ENCODE measurements at regions not wholly inside any gene's neighbourhood (a gene's known extent, or its start where the extent isn't known, plus 50 kb on each side); places are given as distances from the start of the nearest gene placed in this dataset.
A peak's percentile ranks its signal among the peaks of the same experiment; 100 is the strongest.

DNA sequence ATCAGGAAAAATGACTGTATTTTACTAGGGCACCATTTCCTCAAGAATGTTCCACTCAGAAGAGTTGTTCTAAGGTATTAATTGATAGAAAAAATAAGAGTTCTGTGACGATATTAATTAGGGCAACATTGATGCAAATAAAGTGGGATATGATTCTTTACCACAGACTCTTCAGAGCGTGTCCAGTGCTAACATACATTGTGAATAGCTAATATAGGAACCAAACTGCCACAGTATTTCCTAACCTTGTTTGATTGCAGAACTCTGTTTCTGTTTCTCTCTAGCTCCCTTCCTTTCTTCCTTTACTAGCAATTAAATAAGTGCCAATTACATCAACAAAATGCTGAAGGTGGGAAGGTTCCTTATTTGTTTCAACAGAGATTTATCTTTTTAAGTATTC lies 154.1 kb upstream of the CPEB2 start:
- DNase-seq (ENCODE audit: low spot score): no peak

DNA sequence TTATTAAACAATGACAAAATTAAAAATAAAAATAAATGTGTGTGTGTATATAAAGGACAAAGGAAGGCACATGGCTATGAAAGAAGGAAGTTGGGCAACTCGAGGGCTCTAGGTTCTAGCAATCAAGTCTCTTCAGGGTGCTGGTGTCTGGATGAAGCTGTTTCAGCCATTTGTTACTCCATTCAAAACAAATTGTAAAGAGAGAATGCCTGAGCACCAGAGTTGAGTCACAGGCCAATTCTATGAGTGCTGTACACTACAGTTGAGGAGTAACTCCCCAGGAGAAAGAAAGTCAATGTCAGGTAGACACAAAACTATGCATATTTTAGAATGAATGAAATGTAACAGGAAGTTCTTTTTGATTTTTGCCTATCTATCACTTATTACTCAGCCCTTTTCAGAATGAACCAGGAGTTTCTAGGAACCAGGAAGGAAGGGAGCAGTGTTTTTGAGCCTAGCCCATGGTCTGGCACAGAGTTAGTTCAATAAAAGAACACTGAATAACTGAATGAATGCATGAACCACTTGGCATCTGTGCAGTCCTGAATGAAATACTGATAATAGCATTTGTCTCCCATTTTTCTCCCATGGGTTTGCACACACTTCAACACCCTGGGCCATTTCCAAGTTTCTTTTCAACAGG lies 151.7 kb upstream of the CPEB2 start:
- no peak for DNase-seq (ENCODE audit: low spot score)

DNA sequence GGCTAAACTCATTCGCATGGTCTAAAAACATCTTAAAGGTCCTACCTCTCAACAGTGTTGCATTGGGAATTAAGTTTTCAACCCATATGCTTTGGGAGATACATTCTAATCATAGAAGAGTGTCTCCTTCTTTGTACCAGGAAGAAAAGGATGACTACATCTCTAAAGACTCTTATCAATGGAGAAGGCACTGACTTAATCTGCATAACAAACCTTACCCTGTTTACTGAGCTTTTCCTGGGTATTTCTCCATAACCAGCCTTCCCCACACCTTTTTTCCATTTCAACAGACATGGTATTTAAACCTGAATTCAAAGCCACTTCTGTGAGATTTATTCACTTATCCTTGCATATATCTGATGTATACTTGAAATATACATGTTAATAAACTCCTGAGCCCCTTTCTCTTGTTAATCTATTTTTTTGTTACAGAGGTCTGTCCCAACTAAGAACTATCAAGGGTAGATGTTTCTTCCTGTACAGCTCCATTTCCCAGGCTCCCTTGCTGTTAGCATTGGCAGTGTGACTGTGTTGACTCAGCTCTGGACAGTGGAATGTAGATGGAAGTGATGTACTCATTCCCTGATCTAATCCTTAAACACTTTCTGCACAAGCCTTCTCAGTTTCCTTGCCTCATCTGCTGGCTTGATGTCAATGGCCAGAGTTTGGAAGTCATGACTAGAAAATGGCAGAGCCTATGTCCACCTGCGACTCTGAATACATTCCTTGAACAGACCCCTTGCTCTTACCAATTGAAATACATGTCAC lies 148.9 kb upstream of the CPEB2 start:
- peak; percentile 39 for DNase-seq (ENCODE audit: low spot score)

DNA sequence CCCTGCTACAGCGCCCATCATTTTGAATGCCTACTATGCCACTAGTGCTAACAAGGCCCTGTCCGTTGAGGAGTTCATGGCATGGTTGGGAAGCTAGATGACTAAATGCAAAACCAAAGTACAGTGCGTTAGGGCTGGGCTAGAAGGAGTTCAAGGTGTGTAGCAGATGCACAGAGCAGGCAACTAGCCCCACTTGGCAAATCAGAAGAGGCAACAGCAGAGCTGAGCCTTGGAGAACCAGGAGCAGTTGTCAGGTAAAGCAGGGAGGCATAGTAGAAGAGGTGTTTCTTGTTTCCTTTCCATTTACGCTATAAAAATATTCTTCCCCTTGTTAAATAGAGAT lies 146.6 kb upstream of the CPEB2 start:
- DNase-seq (ENCODE audit: low spot score): no peak

DNA sequence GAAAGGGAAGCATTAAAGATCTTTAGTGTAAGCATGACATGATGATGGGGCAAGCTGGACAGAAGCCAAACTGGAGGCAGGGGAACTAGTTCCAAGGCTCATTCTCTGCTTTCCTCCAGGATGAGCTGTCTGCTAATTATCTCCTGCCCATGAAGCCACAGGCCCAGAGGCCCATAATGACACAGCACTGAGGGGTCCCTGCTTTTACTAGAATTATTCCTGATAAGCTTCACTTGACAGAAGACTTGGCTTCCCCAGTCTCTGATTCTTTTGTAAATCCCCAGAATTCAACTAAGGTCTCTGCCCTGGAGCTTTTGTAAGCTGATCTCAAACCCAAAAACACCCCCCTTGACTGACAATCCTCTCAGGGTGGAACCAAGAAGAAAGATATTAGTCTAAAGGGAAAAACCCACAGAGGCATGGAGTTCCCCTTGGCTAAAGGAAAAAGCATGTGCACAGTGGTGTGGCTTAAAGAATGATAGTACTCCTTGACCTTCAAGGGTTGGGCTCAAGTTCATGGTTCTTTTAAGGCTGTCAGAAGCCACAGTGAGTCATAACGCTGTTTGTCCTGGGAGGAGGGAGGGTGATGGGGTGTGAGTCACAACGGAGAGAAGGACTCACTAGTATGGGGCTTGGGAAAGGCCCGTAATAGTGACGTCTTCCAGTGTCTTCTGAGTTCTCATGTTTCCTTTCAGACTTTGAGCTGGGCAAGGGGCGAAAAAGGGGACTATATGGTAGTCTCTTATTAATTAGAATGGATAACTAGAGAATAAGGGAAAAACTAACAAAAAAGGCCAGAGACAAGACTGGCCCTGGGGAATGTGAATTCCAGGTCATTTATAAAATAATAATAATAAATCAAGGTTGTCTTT lies 146.0 kb upstream of the CPEB2 start:
- DNase-seq (ENCODE audit: low spot score): peak; percentile 85

DNA sequence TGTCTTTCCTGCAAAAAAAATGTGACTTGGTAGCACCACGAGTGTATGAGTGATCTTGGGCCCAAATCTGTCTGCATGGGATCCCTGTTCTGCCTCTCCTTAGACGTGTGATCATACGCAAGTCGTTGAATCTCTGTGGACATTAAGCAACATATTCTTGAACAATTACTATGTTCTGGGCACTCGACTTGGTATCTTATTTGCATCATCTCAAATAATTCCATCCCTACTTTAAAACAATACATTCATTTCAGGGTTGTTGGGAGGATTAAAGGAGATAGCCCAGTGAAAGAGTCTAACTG lies 145.4 kb upstream of the CPEB2 start:
- no peak for DNase-seq (ENCODE audit: low spot score)

DNA sequence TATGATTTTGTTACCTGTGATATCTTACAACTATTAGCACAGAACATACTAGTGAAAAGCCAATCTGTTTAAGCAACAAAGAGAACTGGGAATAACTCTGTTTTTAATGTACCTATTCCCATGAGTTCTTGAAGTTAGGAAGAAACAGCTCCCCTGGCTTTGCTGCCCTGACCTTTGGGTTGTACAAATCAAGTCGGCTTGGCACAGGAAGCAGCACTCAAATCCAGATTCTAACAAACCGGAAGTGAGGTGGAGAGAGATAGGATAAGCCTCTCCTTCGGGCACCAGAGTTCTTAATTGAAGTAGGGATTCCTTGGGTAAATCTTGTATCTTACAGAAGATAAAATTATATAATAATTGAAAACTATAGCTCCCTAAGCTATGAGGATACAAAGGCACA lies 144.8 kb upstream of the CPEB2 start:
- DNase-seq (ENCODE audit: low spot score): no peak

DNA sequence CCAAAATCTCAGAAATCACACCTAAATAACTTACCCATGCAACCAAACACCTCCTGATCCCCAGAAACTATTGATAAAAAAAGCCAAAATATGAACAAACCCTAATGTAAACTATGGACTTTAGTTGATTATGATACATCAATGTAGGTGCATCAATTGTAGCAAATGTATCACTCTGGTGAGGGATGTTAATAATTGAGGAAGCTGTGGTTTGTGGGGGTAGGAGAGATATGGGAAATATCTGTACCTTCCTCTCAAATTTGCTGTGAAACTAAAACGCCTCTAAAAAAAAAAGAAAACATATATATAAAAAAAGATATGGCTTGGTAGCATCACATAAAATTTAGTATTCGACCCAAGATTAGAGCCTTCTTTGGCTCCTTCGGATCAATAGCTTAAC lies 144.3 kb upstream of the CPEB2 start:
- DNase-seq (ENCODE audit: low spot score): no peak

DNA sequence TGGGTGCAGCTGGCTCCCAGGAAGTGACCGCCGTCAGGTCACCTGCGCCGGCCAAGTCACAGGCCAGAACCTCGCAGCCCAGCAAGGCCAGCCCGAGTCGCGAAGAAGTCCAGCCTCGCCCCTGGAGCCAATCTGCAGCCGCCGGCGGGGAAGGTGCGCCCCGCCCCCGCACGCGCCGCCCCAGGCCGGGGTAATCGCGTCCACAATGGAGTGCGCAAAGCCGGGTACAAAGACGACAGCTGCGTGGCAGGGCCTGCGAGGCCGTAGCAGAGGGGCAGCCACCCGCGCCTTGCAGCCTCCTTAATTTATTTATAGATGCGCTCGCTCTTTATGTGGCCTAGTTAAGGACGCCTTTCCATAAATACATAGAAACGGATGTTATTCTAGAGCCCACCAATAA lies 139.4 kb upstream of the CPEB2 start:
- DNase-seq (ENCODE audit: low spot score): no peak

DNA sequence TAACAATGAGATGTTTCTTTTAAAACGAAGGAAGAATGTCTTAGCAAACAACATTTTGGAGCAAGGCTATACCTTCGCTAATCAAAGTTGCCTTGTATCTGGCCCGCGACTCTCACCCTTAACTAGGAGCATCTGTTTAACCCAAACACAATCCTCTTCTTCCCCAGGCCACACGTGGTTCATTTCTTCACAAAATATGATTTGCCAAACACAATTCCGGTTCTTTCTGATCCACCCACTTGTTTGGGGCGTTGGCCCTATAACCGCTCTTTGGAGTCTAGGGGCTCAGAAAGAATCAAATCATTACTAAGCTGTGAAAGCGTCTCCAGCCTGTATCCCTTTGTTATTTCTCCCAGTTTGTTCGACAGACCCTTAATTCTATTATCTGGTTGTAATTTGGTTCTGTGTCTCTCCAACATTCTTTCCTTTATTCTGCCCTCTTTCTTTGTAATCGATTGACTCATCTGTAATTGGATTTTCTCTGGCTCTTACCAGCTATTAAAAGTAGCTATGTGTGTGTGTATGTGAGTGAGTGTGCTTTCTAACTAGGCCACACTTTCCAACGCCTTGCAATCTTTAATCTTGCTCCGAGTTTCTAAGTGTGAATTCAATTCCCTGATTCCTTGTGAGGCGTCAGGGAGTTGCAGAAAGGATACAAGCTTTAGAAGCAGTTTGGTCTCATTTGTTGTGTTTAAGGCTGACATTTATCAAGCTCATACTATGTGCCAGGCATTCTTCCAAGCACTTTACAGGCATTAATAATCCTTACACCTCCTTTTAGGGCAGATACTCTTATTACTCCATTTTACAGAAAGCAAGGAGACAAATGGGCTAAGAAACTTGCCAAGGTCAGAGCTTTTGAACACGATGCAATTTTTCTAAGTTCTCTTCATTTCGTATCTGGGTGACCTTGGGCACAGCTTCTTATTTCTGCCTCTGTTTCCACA lies 138.6 kb upstream of the CPEB2 start:
- no peak for DNase-seq (ENCODE audit: low spot score)

DNA sequence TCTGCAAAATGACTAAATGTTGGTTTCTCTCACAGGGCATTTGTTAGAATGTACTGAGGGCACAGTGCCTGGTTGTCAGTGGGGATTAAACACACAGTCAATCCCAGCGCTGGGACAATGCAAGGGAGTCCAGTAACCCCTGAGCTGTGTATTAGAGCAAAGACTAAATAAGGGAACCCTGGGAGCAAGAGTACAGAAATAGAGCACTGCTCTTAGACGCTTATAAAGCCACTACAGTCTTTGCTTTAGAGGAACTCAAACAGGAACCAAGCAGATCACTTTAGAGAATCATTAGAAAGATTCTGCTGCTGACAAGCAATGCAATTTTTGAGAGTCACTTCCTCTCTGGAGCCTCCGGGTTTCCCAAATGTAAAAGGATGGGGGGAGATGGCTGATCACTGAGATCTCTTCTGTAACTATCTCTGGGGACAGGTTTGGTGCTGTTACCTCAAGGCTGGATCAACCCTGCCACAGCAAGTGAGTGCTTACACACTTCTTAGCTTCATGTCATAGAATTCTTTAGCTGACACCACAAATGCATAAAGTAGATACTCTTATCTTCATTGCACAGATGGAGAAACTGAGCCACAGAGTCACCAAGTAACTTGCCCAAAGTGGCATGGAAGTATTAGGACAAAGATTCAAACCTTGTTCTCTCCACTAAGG lies 137.8 kb upstream of the CPEB2 start:
- no peak for DNase-seq (ENCODE audit: low spot score)

DNA sequence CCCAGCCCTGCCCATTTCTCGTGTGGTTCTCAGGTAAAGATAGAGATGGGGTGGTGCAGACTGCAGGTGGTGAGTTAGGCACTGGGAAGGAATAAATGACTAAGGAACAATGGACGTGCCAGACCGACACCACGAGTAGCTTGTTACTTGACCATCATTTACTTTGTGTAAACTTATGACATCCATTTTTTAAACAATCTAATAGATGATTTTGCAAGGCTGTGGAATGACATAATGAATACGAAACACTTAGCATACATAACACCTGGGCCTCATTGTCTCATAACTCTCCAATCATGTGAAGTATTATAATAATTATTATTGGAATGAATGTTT lies 137.3 kb upstream of the CPEB2 start:
- no peak for DNase-seq (ENCODE audit: low spot score)

DNA sequence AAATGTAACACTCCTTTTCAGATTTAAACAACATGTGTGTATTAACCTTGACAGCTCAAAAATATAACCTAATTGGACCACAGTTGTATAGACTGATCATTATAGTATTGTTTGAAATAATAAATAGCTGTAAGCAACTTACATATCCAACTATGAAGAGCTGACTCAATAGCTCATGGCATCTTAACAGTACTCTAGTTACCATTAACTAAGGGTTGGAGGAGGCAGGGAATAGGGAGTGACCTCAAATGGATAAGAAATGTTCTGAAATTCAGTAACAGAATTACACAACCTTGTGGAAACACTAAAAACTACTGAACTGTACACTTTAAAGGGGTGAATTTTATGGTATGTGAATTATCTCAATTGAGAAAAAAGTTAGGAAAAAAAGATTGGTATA lies 136.5 kb upstream of the CPEB2 start:
- no peak for DNase-seq (ENCODE audit: low spot score)

DNA sequence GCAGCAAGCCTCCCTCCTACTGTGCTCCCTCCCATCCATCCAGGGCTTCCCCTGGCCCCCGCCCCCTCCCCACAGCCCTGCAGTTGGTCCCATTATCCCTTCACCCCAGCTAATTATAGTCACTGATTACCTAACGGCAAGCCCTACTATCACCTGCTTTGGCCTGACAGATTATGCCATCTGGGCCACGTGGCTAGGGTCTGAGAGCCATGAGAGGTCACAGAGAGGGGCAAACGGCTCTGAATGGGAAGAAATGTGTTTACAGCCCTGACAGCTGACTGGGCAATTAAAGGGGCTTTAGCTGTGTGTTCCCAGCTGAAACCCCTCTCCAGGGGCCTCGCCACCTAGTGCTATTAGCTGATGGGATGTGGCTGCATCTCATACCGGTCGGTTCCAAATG lies 134.4 kb upstream of the CPEB2 start:
- no peak for DNase-seq (ENCODE audit: low spot score)

DNA sequence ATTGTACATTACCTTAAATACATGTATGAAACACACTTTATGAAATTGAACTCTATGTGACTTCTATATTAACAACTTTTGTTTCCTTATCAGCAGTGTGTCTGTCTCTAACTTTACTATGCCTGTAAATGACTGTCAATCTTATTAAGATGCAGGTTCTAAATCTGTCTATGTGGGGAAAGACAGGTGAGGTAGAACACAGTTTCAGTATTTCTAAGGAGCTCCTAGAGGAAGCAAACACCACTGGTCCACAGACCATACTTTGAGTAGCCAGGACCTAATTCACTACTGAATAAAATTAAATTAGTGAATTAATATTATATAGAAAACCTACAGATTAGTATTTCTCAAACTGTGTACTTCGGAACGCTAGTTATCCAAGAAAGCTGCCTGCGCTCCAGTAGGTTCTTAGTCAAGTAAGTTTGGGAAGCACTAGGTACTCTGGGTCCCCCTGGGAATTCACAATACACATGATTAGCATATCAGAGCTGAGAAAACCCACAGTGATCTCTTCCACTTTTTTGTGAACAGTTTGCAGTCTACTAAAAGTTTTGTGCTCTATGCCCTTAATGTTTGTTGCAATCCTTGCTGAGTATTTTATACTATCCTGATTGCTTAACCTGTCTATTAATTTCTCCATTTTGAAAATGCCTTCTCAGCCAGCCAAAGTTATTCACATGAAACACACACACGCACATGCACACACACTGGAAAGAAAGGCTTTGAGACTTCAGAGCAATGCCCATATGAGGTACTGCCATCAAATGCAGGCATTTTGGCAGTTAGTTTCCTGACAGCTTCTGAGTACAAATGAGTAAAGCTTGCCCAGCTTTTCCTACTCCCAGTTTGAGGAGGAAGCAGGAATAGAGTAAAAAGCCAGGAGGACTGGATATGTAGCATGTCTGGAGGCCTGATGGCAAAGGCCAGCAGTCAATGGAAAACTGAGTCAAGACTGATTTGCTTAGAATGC lies 133.6 kb upstream of the CPEB2 start:
- no peak for DNase-seq (ENCODE audit: low spot score)

DNA sequence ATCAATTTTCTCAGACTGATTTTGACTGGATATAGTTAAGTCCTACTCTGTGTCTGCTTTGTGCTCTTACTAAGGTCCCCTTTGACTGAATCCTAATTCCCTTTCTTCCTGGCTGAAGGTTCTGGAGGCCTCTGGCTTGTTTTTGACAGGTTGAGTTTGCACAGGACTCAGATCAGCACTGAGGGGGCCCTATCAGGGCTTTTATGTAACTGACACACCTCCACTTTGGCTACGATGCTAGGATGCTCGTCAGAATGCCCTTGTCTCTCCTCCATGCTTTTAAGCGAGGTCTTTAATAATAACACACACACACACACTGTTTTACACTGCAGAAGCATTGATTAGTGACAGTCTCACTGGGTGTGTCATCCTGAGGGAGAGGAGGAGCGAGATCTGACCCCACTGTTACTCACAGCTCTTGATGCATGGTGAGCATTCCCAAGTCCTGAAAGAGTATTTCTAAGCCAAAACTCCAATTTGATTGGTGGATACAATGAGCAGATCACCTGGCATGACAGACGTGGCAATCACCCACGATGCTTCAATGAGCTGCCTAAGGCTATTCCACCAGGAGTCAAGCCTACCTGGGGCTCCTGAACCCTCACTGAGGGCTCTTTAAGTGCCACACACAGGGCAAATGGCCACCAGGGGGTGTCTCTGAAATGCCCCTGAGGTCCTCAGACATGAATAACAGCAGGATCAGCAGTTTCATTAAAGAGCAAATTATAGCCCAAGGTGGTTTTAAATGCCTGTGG lies 130.4 kb upstream of the CPEB2 start:
- DNase-seq (ENCODE audit: low spot score): no peak

DNA sequence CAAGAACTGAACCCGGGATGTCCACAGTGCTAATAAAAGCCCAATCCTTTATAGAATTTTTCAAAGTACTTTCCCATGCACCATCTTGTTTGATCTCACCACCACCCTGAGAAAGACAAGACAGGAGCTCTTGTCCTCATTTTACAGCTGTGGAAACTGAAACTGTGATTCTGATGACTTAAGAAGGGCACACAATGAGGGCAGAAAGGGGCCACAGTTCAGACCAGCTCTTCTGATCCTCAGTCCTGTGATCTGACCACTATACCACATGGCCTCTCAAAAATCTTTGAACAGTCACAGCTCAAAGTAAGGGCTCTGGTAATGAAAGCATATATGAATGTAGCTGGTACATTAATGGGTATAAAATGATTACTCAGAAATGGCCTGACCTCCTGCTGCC lies 127.3 kb upstream of the CPEB2 start:
- DNase-seq (ENCODE audit: low spot score): no peak

DNA sequence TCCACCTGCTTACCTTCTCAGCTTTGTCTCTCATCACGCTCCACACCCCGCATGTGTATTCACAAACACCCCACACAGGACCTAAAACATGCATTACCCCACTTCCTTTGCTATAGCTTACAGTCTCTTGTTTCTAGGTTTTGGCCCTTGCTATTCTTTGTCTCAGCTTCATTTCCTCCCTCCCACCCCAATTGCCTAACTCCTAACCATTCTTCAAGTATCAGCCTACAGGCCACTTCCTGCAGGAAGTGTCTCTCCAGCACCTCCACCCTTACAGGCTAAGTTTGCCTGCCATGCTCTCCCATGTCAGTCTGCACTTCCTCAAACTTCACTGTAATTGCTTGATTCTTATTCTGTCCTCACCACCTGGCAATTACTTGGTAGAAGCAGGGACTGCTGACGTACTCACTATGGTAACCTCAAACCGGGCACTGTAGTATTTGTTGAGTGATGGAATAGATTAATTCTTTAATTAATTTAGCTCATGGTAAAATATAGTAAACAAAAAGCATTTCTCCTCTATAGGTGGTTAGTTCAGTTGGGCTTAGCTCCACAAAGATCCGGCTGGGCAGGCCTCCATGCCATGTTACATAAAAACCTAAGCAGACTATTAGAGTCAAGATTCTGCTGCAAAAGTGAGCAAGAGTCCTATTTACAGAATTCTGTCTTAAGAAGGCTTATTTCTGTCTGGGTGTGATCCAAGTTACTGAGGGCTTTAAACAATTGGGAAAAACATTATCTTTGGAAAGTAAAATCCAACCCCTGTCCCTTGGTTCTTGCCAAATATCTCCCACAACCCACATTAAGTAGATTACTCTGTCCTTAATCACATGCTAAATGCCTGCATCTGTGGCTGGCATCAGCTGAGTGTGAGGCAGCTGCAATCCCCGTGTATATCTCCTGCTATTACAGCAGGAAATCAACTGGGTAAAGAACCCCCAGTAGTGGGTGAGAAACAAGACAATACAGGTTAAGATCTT lies 124.7 kb upstream of the CPEB2 start:
- peak; percentile 49 for DNase-seq (ENCODE audit: low spot score)

DNA sequence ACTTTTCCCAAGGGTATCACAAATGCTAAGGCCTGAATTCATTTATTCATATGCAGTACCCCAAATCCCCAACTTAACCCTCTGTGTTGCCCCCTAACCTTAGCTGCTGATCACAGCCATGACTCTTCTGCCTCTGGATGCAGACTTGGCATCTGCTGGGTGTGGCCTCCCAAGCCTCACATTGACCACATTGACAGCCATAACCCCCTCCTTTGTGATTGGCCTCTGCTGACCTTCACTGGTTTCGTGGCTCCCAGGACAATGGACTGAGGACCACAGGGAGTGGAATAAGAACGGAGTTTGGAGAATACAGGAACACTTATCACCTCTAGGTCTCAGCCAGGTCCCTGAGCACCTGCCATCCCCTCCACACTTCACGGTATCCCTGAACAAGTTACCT lies 123.6 kb upstream of the CPEB2 start:
- DNase-seq (ENCODE audit: low spot score): no peak
